DMS114 treated with DMSO at 0.1 percent for 48 hours (cell line): ENCODE measurements at regions not wholly inside any gene's neighbourhood (a gene's known extent, or its start where the extent isn't known, plus 50 kb on each side); places are given as distances from the start of the nearest gene placed in this dataset.
"Not testable (repeated sequence)": the region's sequence is repeated elsewhere in the genome, so short reads cannot be mapped to it uniquely, and the experiment has no call there.

ENCODE experiments used
- DNase-seq: peaks from one replicate; lab custom pipeline; 2025; ENCODE audit not compliant: unreplicated experiment; lab: John Stamatoyannopoulos, UW

GRCh38 chr18:46179306-46179705, 75.1 kb downstream of the HAUS1 start:
- DNase-seq = no peak

- DNase-seq = no peak
Measured at GRCh38 chr18:46182633-46183358, 78.6 kb downstream of the HAUS1 start.

DNA sequence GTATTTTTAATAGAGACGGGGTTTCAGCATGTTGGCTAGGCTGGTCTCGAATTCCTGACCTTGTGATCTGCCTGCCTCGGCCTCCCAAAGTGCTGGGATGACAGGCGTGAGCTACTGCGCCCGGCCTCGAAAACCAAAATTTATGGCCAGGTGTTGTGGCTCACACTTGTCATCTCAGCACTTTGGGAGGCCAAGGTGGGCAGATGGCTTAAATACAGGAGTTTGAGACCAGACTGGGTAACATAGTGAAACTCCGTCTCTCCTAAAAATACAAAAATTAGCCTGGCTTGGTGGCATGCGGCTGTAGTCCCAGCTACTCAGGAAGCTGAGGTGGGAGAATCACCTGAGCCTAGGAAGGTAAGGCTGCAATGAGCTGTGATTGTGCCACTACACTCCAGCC, 80.1 kb downstream of the HAUS1 start:
- not testable (repeated sequence) for DNase-seq

DNA sequence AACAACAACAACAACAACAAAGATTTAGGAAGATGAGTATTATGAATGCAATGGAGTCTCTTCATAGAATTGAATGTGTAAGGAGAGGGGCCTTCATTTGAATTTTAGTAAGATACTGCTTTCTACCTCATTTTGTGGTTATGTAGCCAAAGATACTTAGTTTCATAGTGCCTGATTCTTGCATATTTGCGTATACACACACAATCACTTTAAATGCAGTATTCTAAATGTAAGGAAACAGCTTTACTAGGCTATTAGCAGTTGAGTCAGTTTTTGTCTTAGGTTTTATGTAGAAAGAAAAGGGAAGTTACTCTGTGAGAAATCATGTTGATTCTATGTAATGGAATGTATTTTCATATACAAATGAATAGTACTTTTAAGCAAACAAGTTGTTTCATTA, 80.5 kb downstream of the HAUS1 start:
- no peak for DNase-seq

- DNase-seq = no peak
Measured at GRCh38 chr18:46190667-46191066, 86.5 kb downstream of the HAUS1 start.

DNA sequence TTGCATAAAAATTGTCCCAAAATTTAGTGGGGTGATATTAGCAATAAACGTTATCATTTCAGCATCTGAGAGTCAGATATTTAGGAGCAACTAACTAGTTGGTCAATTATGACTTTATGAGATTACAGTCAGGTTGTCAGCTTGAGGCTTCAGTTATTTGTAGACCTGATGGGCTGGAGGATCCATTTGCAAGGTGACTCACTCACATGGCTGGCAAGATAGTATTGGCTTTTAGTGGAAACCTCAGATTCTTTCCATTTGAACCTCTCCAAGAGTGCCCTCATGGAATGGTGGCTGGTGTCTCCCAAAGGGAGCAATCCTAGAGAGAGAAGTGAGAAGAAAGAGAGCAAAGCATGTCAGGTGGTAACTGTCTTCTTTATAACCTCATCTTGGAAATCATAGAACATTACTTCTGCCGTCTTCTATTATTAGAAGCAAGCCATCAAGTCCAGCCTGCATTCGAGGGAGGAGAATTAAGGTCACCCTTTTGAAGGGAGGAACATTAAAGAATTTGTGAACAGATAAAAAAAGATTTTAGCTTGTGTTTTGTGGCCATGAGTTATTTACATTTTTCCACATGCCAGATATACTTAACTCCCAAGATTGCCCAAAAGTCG, 92.5 kb downstream of the HAUS1 start:
- no peak for DNase-seq

DNA sequence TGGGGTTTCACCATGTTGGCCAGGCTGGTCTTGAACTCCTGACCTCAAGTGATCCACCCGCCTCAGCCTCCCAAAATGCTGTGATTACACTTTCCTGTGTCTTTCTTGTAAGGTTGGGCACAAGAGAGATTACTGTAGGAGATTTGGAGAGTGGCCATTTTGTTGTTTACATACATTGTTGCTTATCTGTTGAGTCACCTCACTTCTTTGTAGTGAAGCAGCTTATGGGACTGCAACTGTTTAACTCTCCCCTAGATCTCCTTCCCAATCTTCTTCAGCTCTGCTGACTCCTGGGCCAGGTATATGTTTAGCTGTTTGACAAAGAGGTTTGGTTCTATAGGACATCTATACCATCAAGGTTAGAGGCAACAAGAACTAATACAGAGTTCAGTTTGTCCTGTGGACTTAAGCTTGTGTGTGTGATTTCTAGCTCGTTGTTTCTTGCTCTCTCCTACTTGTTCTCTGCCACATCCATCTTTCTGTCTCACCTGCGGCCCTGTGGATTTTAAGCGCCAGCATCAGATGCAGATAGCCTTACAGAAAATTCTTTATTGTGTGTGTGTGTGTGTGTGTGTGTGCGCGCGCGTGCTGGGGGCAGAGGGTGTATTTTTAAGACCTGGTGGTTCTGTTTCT, 95.4 kb downstream of the HAUS1 start:
- DNase-seq = no peak

GRCh38 chr18:46200178-46201055, 96.2 kb downstream of the HAUS1 start:
- not testable (repeated sequence) for DNase-seq

DNA sequence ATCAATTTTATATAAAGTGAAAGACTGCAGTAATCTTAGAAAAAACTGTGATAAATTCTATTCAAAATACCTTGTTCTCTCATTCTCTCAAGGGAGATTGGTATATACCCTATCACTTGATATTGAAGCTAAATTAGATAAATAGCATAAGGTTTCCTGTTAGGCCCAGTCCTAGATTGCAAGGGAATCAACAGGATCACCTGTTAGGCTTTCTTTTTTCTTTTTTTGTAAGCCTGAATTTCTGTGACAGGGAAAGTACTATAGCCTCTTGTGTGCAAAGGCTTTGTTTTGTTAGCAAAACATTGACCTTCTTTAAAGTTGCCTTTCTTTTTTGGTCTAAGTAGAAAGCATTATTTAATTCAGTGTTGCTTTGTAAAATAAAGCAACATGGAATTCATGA, 100.0 kb downstream of the HAUS1 start:
- DNase-seq = no peak

- DNase-seq = no peak
Measured at GRCh38 chr18:46207985-46208384, 103.8 kb downstream of the HAUS1 start.

GRCh38 chr18:46209161-46209560, 105.0 kb downstream of the HAUS1 start:
- no peak for DNase-seq

- no peak for DNase-seq
Measured at GRCh38 chr18:46211816-46212215, 107.6 kb downstream of the HAUS1 start.

- DNase-seq = no peak
Measured at GRCh38 chr18:46212398-46212797, 108.2 kb downstream of the HAUS1 start.

DNA sequence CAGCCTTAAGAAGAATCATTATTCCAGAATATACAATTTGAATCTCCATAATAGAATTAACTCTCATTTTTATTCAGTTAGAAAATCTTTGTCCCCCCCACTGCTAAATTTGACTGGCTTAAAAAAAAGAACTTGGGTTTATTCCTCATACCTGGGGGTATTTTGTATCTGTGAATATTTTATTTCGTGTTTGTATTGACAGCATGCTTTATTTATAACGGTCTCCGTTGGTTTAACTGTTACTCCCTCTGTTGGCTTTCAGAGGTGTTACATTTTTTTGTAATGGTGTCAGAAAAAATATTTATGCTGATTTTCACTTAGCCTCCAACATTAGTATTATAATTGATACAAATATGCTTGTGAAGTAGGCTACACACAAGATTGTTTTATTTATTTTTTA, 109.1 kb downstream of the HAUS1 start:
- no peak for DNase-seq

DNA sequence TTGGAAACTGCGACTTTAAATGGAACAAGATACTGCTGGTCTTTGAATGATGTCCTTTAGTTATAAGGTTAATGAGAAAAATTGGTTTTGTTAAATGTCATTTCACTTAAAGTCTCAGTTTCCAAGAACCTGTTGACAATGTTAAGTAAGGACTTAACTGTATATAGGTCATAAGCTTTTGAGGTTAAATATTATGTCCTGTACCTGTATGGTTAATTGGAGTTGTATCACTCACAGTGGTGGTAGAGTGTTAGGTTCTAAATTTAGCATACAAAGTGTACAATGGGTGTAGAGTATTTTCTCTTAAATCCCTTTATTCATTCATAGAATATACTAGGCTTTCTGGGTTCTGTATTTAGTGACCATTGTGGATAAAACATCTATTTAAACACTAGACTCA, 110.2 kb downstream of the HAUS1 start:
- DNase-seq = no peak

DNA sequence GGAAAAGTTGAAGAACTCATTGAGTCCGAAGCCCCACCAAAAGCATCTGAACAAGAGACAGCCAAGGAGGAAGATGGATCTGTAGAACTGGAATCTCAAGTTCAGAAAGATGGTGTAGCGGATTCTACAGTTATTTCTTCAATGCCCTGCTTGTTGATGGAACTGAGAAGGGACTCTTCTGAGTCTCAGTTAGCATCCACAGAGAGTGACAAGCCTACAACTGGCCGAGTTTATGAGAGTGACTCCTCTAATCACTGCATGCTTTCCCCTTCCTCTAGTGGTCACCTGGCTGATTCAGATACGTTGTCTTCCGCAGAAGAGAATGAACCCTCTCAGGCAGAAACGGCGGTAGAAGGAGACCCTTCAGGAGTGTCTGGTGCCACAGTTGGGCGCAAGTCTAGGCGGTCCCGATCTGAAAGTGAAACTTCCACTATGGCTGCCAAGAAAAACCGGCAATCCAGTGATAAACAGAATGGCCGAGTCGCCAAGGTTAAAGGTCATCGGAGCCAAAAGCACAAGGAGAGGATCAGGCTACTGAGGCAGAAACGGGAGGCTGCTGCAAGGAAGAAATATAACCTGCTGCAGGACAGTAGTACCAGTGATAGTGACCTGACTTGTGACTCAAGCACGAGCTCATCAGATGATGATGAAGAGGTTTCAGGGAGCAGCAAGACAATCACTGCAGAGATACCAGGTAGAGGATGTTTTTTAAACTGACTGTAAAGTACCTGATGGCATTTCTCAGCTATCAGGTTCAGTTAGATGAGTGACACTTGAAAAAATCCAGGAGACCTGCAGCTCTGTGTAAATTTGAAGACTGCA, 111.9 kb downstream of the HAUS1 start:
- no peak for DNase-seq

DNA sequence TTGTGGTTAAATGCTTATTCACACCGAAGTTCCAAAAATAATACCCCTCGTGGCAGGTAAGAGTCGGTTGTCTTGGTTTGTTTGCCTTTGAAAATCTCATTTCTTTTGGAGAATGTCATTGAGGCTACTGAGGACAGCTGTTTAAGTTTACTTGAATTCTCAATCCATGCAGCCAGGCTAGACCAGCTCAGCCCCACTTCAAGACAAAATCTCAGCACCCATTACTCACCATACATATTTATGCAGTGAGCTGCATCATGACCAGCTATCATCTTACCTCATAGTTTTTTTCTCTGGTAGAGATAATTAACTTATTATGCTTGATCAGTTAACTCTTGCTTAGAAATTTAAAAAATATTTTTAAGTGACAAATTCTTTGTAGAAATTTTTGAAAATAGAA, 115.9 kb downstream of the HAUS1 start:
- DNase-seq = no peak

DNA sequence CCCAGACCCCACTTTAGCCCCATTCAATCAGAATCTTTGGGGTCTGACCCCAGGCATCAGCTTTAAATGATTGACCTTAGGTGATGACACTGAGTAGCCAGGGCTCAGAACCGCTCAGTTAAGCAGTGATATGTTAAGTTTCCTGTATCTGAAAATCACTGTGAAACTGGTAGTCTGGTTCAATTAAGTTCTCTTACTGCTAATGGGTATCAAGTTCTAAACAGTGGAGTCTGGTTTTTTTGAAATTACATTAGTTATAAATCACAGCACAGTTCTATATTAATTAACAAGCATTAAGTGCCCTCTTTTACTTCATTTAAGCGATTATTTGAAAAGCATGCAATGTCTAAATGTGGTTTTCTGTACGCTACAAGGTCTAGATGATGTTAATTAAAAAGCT, 117.9 kb downstream of the HAUS1 start:
- DNase-seq = no peak

DNA sequence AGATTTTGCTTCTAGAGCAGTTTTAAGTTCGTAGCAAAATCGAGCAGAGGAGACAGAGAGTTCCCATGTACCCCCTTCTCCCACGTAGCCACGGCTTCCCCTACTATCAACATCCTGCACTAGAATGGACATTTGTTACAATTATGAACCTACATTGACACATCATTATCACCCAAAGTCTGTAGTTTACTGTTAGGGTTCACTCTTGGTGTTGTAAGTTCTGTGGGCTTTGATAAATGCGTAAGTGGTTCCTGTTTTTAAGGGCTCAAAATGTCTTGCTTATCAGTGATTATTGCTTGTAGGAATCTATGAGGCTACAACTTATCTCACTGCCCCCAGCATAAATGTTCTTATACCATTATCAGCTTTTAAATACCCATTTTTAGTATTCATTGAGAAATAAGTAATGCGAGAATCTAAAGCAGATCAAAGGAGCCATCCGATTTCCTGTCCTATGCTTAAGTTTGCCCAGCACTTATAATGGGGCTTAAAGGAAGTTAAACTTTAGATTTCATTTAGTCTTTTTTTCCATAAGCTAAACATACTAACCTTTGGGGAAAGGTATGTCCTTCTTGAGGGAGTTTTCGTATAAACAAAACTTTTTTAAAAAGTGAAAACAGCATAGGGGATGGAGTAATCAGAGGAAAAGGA, 118.7 kb downstream of the HAUS1 start:
- DNase-seq = no peak

- DNase-seq = no peak
Measured at GRCh38 chr18:46224181-46224775, 120.1 kb downstream of the HAUS1 start.
